GM11168 (cell line): ENCODE measurements at regions not wholly inside any gene's neighbourhood (a gene's known extent, or its start where the extent isn't known, plus 50 kb on each side); places are given as distances from the start of the nearest gene placed in this dataset.

Experiments used
- in situ Hi-C: fragments of 300-500 bp; cut with MboI; formaldehyde crosslinking; loops from one replicate; pipeline ENCODE4 v1.12.0; 2022; ENCODE audit warnings: low sequenced_read_pairs; ENCODE audit not compliant: unreplicated experiment

- in situ Hi-C loops: no loop called here
These were observed 401.0 kb downstream of the HS3ST3B1 start for GRCh38 chr17:14701886-14702285.

- in situ Hi-C loops: no loop called here
These were observed 398.8 kb downstream of the HS3ST3B1 start for GRCh38 chr17:14699574-14700185.

DNA sequence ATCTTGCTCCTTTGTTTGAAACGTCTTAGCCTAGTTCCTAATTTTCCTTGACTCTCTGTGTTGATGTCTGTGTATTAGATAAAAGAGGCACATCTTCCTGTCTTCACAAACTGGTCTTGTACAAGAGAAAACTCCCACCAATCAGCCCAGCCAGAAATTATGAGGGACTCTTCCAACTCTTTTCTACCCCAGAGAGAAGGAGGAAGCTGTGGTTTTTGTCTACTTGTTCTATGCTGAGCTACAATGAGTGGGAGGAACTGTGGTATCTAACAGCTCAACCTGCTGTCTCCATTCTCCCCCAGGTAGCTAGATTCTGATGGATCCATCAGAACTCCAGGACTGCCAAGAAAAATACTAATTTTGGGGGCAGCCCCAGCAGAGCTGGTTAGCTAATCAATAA, 392.5 kb downstream of the HS3ST3B1 start:
- in situ Hi-C loops: no loop called here

DNA sequence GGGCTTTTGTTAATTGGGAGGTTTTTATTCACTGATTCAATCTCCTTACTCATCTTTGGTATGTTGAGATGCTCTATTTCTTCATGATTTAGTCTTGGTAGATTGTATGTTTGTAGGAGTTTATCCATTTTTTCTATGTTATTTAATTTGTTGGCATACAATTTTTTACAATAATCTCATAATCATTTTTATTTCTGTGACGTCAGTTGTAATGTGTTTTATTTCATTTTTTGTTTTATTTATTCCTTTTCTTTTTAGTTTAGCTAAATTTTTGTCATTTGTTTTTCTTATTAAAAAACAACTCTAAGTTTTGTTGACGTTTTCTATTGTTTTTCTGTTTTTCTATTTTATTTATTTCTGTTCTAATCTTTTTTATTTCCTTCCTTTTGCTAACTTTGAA, 389.8 kb downstream of the HS3ST3B1 start:
- in situ Hi-C loops: no loop called here

DNA sequence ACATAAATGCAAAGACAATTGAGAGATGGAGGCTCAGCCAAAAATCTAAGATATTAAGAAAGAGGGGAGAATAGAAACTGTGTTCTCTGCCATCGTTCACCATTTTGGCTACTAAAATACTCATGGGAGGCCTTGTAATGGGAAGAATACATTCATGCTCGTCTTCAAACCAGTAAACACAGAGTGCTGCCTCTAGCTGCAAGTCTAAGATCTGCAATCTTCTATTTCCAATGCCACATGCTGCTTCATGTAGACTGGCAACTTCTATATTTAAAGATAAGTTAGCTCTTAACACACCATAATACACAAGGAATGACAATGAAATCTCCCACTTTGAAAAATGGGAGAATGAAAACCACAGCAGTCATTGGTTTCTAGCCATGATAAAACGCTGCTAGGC, 387.3 kb downstream of the HS3ST3B1 start:
- in situ Hi-C loops: no loop called here

DNA sequence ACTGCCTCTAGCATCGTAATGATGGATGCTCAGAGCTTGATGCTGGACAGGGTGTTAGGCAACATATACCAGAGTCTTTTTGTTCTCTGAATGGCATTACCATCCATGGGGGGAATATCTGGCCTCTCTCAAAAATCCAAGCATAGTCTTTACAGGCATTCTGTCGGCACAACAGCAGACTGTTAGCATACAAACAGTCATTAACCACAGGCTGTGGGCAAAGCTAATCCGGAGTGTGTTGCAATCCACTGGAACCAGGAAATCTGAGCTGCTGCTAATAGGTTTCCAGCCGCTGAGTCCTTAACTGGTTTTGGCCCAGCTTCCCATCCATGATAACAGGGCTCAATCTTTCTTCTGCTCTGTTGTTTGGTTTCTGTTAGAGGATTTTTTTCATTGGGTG, 371.9 kb downstream of the HS3ST3B1 start:
- in situ Hi-C loops: no loop called here

- in situ Hi-C loops: no loop called here
These were observed 370.0 kb downstream of the HS3ST3B1 start for GRCh38 chr17:14670861-14671260.

GRCh38 chr17:14664511-14664910, 363.6 kb downstream of the HS3ST3B1 start:
- in situ Hi-C loops: no loop called here

- in situ Hi-C loops: no loop called here
These were observed 340.2 kb downstream of the HS3ST3B1 start for GRCh38 chr17:14641117-14641516.

- in situ Hi-C loops: no loop called here
These were observed 336.4 kb downstream of the HS3ST3B1 start for GRCh38 chr17:14637260-14637659.

DNA sequence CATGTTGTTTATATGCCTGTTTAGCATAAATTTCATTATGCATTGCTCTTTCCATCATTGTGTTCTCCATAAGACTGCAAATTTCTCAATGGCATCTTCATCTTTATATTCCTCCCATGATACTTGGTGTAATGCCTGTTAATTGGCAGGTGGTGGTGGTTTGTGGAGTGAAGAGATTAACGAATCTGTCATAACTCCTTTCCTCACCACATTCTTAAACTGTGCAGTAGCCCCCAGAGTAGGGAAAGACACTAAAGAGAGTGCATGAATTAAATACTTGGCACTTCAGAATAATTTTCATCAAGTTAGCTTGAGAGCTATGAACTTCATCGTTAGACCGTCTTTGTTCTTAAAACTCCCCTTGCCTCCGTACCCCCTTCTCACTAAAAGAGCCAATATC, 329.7 kb downstream of the HS3ST3B1 start:
- in situ Hi-C loops: no loop called here

DNA sequence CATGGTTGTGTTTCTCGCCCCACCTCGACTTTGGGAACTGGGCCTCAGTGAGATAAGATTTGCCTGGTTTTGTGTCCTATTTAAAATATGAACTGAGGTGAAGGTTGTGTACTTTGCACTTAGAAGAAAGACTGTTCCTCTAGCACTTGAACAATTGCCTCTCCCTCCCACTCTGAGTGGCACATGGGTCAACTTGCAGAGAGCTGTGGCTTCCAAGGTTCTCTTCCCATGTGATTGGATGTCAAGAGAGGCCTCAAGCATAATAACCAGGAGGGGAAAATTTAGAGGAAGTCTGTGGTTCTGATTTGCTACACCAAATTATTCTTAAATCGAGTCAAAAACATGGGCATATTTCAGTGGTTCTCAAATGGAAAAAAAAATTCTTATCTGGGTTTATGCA, 329.2 kb downstream of the HS3ST3B1 start:
- in situ Hi-C loops: no loop called here

DNA sequence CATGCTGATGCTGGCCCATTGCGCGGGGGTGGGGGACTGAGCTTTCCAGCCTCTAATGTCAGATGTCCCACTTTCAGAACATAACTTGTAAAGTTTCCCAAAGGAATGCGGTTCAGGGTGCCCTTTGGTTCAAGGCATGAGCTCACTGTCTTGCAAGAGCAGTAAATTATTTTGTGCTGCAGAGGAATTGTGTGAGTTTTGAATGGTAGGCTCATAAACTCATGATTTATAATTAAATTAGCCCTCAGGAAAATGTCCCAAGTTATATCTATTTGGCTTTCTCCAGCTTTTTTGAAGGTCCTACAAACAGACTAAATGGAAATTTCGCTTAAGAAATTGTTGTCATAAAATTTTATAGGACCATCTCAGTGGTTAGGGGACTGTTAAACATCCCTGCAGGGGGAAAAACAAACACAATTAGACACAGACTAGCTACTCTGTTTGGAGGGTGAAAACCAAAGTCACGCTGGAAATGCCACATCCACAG, 321.8 kb downstream of the HS3ST3B1 start:
- in situ Hi-C loops: no loop called here

DNA sequence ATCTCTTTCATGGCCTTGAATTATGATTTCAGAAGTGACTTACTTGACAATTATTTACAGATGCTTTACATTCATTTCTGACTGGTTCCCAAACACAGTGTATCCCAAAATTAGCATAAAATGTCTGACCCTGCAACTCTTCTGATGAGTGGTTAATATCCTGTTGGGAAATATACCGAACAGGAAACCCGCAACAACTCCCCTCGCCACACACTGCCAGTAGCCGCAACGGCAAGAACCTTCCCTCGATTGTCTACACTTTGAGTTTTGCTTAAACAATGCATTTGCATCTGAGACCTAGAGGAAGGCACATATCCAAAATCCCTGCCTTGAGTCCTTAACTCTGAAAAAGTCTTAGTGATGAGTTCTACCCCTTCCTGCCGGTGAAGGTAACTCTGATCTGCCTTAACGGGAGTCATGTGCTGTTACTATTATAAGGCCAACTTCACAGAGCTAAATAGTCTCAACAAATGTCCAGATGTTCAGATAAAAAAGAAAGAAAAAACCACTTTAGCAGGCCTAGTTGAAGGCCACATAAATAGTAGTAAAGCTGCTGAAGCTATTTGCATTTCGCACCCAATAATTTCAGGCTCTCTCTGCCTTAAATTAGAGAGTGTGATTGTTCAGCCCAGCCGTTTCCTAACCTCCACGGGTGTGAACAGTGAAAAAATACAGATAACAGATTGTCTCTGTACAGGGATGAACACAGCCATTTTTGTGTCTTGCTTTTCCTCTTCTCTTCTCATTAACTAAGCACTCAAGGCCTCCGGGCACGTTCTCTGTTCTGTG, 321.1 kb downstream of the HS3ST3B1 start:
- in situ Hi-C loops: no loop called here

DNA sequence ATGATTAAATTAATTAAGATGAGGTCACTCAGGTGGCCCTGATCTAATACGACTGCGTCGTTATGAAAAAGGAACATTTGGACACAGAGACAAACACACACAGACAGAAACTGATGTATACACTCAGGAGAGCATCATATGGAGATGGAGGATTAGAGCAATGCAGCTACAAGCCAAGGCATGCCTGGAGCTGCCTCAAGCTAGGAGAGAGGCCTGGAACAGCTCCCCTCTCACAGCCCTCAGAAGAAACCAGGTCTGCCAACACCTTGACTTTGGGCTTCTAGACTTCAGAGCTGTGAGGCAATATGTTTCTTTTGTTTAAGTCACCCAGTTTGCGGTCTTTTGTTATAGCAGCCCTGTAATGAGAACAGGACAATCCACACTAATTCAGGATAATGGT, 318.9 kb downstream of the HS3ST3B1 start:
- in situ Hi-C loops: no loop called here

GRCh38 chr17:14616528-14616927, 315.6 kb downstream of the HS3ST3B1 start:
- in situ Hi-C loops: no loop called here

- in situ Hi-C loops: no loop called here
These were observed 304.4 kb downstream of the HS3ST3B1 start for GRCh38 chr17:14605267-14605599.

GRCh38 chr17:14604591-14605266, 303.8 kb downstream of the HS3ST3B1 start:
- in situ Hi-C loops: no loop called here

DNA sequence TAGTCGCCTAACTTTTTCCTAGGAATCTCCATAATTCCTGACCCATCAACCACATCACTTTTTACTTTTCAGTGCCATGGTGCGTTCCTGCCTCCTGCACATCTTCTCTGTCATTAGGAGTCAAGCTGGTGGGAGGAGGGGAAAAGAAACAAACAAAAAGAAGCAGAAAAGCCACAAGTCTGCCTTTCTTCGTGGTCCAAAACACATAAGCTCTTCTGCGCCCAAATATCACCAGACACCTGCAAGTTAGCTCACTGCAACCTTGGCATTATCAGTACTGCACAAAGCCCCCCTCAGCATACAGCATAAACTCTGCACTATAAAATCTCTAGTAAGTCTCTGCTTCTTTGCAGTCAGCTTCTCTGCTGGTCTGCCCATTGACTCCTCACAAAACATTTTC, 295.3 kb downstream of the HS3ST3B1 start:
- in situ Hi-C loops: no loop called here

DNA sequence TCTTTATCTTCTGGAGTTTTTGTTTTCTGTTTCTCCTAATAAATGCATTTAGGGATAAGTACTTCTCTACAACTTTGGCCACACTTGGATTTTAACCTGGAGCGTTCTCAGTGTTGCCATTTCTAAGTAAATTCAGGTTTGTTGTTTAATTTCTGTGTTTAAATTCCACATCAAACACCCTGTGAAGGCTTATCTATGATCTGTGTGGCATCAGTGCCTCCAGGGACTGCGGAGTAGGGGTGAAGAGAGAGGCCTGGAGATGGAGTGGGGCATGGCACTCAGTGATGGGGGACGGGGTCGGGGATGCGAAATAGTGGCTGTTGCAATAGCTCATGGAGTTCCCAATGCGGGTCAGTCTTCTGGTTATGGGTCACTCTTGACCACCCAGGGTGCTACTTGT, 294.8 kb downstream of the HS3ST3B1 start:
- in situ Hi-C loops: no loop called here

- in situ Hi-C loops: no loop called here
These were observed 293.8 kb downstream of the HS3ST3B1 start for GRCh38 chr17:14594690-14595089.
